ENCODE measurements at regions not wholly inside any gene's neighbourhood (a gene's known extent, or its start where the extent isn't known, plus 50 kb on each side); places are given as distances from the start of the nearest gene placed in this dataset.

GRCh38 chr19:30788105-30788765 is 416.1 kb downstream of the ZNF536 start:
- TF ChIP-seq CTCF (conservative IDR thresholded peaks at IDR 0.05; ENCODE audit: low read length) (no peak), EZH2phosphoT487 (IDR thresholded peaks at IDR 0.05; ENCODE audit: borderline replicate concordance, low read depth, low read length) (no peak)
